ENCODE measurements at regions not wholly inside any gene's neighbourhood (a gene's known extent, or its start where the extent isn't known, plus 50 kb on each side); places are given as distances from the start of the nearest gene placed in this dataset.
A peak's percentile ranks its signal among the peaks of the same experiment; 100 is the strongest.

GRCh38 chr2:7203056-7203467, 285.9 kb downstream of the RNF144A start:
- peak; percentile 19 for DNase-seq (ENCODE audit: insufficient read length, low spot score)
- TF ChIP-seq POLR2A (IDR thresholded peaks at IDR 0.05; ENCODE audit: low read depth, low read length) (no peak), SPI1 (IDR thresholded peaks at IDR 0.05; ENCODE audit: low read depth, low read length) (no peak), PAX5 (IDR thresholded peaks at IDR 0.05; ENCODE audit: insufficient read depth, low read length, severe bottlenecking) (no peak), TAF1 (IDR thresholded peaks at IDR 0.05; ENCODE audit: low read depth, low read length) (no peak), POLR2AphosphoS5 (IDR thresholded peaks at IDR 0.05; ENCODE audit: low read depth, low read length) (no peak), POU2F2 (IDR thresholded peaks at IDR 0.05; ENCODE audit: low read depth, low read length) (no peak)
- peak; percentile 67 for FAIRE-seq

DNA sequence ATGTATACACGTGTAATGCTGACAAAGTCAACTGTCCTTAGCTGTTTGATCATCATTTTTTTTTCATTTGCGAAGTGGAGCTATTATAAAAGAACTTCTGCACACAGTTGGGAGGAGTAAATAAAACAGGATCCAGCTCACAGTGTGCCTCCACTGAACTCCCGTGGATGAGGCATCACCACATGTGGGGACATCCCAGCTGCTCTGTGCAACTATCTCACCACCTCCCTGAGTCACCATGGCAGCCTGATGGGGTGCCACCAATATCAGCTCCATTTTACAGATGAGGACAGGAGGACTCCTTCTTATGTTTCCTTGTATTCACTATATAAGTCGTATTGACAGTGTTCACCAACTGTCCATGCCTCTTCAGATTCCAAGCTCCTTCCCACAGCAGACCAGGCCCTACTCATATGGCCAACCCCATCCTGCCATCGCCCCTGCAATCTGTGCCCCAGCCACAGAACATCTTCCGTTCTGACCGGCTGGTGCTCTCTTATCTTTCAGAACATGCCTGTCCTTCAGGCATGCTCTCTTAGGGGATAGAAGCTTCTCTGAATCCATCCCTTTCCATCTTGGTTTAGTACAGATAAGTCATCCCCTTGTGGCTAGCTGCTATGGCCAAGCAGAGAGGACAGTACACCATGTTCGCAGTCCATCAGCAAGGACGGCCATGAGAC, 288.1 kb downstream of the RNF144A start:
- no peak for FAIRE-seq
- no peak for DNase-seq (ENCODE audit: insufficient read length, low spot score)
- TF ChIP-seq PAX5 (IDR thresholded peaks at IDR 0.05; ENCODE audit: insufficient read depth, low read length, severe bottlenecking): no peak
- TF ChIP-seq POLR2AphosphoS5 (IDR thresholded peaks at IDR 0.05; ENCODE audit: low read depth, low read length): no peak
- no peak for TF ChIP-seq POLR2A (IDR thresholded peaks at IDR 0.05; ENCODE audit: low read depth, low read length)
- TF ChIP-seq POU2F2 (IDR thresholded peaks at IDR 0.05; ENCODE audit: low read depth, low read length): no peak
- TF ChIP-seq SPI1 (IDR thresholded peaks at IDR 0.05; ENCODE audit: low read depth, low read length): no peak
- TF ChIP-seq TAF1 (IDR thresholded peaks at IDR 0.05; ENCODE audit: low read depth, low read length): no peak

GRCh38 chr2:7206111-7206810, 289.0 kb downstream of the RNF144A start:
- TF ChIP-seq POU2F2 (IDR thresholded peaks at IDR 0.05; ENCODE audit: low read depth, low read length): no peak
- TF ChIP-seq POLR2AphosphoS5 (IDR thresholded peaks at IDR 0.05; ENCODE audit: low read depth, low read length): no peak
- no peak for TF ChIP-seq PAX5 (IDR thresholded peaks at IDR 0.05; ENCODE audit: insufficient read depth, low read length, severe bottlenecking)
- TF ChIP-seq POLR2A (IDR thresholded peaks at IDR 0.05; ENCODE audit: low read depth, low read length): no peak
- no peak for TF ChIP-seq TAF1 (IDR thresholded peaks at IDR 0.05; ENCODE audit: low read depth, low read length)
- TF ChIP-seq SPI1 (IDR thresholded peaks at IDR 0.05; ENCODE audit: low read depth, low read length): no peak

GRCh38 chr2:7207631-7208030, 290.4 kb downstream of the RNF144A start:
- no peak for FAIRE-seq
- TF ChIP-seq POLR2A (IDR thresholded peaks at IDR 0.05; ENCODE audit: low read depth, low read length): no peak
- TF ChIP-seq POU2F2 (IDR thresholded peaks at IDR 0.05; ENCODE audit: low read depth, low read length): no peak
- TF ChIP-seq POLR2AphosphoS5 (IDR thresholded peaks at IDR 0.05; ENCODE audit: low read depth, low read length): no peak
- TF ChIP-seq PAX5 (IDR thresholded peaks at IDR 0.05; ENCODE audit: insufficient read depth, low read length, severe bottlenecking): no peak
- no peak for TF ChIP-seq SPI1 (IDR thresholded peaks at IDR 0.05; ENCODE audit: low read depth, low read length)
- no peak for TF ChIP-seq TAF1 (IDR thresholded peaks at IDR 0.05; ENCODE audit: low read depth, low read length)

More at GRCh38 chr2:7206111-7206810, 289.0 kb downstream of the RNF144A start:
- DNase-seq (ENCODE audit: insufficient read length, low spot score) (no peak), FAIRE-seq (no peak)

GRCh38 chr2:7209757-7210555, 292.7 kb downstream of the RNF144A start:
- FAIRE-seq (no peak), DNase-seq (ENCODE audit: insufficient read length, low spot score) (no peak)
- TF ChIP-seq SPI1 (IDR thresholded peaks at IDR 0.05; ENCODE audit: low read depth, low read length) (no peak), TAF1 (IDR thresholded peaks at IDR 0.05; ENCODE audit: low read depth, low read length) (no peak), PAX5 (IDR thresholded peaks at IDR 0.05; ENCODE audit: insufficient read depth, low read length, severe bottlenecking) (no peak), POLR2A (IDR thresholded peaks at IDR 0.05; ENCODE audit: low read depth, low read length) (no peak), POU2F2 (IDR thresholded peaks at IDR 0.05; ENCODE audit: low read depth, low read length) (no peak)

More at GRCh38 chr2:7207631-7208030, 290.4 kb downstream of the RNF144A start:
- no peak for DNase-seq (ENCODE audit: insufficient read length, low spot score)

GRCh38 chr2:7210712-7211111, 293.5 kb downstream of the RNF144A start:
- DNase-seq (ENCODE audit: insufficient read length, low spot score) (no peak), FAIRE-seq (no peak)
- no peak for TF ChIP-seq PAX5 (IDR thresholded peaks at IDR 0.05; ENCODE audit: insufficient read depth, low read length, severe bottlenecking)
- no peak for TF ChIP-seq POLR2A (IDR thresholded peaks at IDR 0.05; ENCODE audit: low read depth, low read length)
- TF ChIP-seq POLR2AphosphoS5 (IDR thresholded peaks at IDR 0.05; ENCODE audit: low read depth, low read length): no peak
- TF ChIP-seq POU2F2 (IDR thresholded peaks at IDR 0.05; ENCODE audit: low read depth, low read length): no peak
- no peak for TF ChIP-seq SPI1 (IDR thresholded peaks at IDR 0.05; ENCODE audit: low read depth, low read length)
- no peak for TF ChIP-seq TAF1 (IDR thresholded peaks at IDR 0.05; ENCODE audit: low read depth, low read length)

DNA sequence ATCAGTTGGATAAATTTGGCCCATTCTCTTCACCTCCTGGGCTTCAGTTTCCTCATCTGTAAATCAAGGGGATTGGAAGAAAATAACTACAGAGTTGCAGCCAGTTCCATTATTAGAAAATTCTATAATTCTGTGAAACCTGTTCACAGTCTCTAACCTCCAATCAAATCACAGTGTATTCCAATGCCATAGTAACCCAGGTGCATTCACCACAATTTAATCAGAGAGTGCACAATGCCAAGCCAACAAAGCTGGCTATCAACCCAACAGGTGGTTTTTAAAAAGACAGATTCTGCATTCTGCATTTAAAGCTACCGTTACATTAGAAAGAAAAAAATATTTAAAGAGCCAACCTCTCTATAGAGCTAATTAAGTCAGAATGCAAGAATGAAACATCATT, 308.6 kb downstream of the RNF144A start:
- FAIRE-seq: no peak
- TF ChIP-seq TAF1 (IDR thresholded peaks at IDR 0.05; ENCODE audit: low read depth, low read length) (no peak), POLR2A (IDR thresholded peaks at IDR 0.05; ENCODE audit: low read depth, low read length) (no peak), PAX5 (IDR thresholded peaks at IDR 0.05; ENCODE audit: insufficient read depth, low read length, severe bottlenecking) (no peak), POLR2AphosphoS5 (IDR thresholded peaks at IDR 0.05; ENCODE audit: low read depth, low read length) (no peak), POU2F2 (IDR thresholded peaks at IDR 0.05; ENCODE audit: low read depth, low read length) (no peak), SPI1 (IDR thresholded peaks at IDR 0.05; ENCODE audit: low read depth, low read length) (no peak)
- DNase-seq (ENCODE audit: insufficient read length, low spot score): no peak

GRCh38 chr2:7226501-7226900, 309.3 kb downstream of the RNF144A start:
- no peak for FAIRE-seq
- TF ChIP-seq SPI1 (IDR thresholded peaks at IDR 0.05; ENCODE audit: low read depth, low read length) (no peak), PAX5 (IDR thresholded peaks at IDR 0.05; ENCODE audit: insufficient read depth, low read length, severe bottlenecking) (no peak), POU2F2 (IDR thresholded peaks at IDR 0.05; ENCODE audit: low read depth, low read length) (no peak), POLR2AphosphoS5 (IDR thresholded peaks at IDR 0.05; ENCODE audit: low read depth, low read length) (no peak), POLR2A (IDR thresholded peaks at IDR 0.05; ENCODE audit: low read depth, low read length) (no peak), TAF1 (IDR thresholded peaks at IDR 0.05; ENCODE audit: low read depth, low read length) (no peak)
- no peak for DNase-seq (ENCODE audit: insufficient read length, low spot score)

- no peak for TF ChIP-seq SPI1 (IDR thresholded peaks at IDR 0.05; ENCODE audit: low read depth, low read length)
- TF ChIP-seq TAF1 (IDR thresholded peaks at IDR 0.05; ENCODE audit: low read depth, low read length): no peak
- no peak for TF ChIP-seq POLR2A (IDR thresholded peaks at IDR 0.05; ENCODE audit: low read depth, low read length)
- TF ChIP-seq POLR2AphosphoS5 (IDR thresholded peaks at IDR 0.05; ENCODE audit: low read depth, low read length): no peak
- no peak for TF ChIP-seq POU2F2 (IDR thresholded peaks at IDR 0.05; ENCODE audit: low read depth, low read length)
- TF ChIP-seq PAX5 (IDR thresholded peaks at IDR 0.05; ENCODE audit: insufficient read depth, low read length, severe bottlenecking): no peak
- no peak for FAIRE-seq
- no peak for DNase-seq (ENCODE audit: insufficient read length, low spot score)
Measured at GRCh38 chr2:7233126-7233525, 315.9 kb downstream of the RNF144A start.

Measured in GM12891 (cell line).